ENCODE measurements at regions not wholly inside any gene's neighbourhood (a gene's known extent, or its start where the extent isn't known, plus 50 kb on each side); places are given as distances from the start of the nearest gene placed in this dataset.

DNA sequence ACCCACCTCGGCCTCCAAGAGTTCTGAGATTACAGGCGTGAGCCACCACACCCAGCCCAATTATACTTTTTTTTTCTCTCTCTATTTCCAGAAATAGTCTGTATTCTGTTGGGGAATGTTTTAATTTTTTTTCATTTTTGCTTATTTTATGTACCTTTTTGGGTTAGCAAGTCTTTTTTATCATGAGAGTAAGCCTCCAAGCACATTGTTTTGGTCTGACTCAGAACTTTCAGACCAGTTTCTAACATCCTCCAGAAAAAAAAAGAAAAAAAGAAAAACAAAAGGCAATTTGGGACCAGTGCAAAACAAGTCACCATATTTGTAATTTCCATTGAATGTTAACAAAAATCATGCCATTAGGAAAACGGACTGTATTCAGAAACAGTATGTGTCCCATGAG, 1465.5 kb downstream of the SLITRK5 start:
- no peak for TF ChIP-seq POLR2A (IDR thresholded peaks at IDR 0.05; ENCODE audit: low read depth, low read length)
- TF ChIP-seq POLR2AphosphoS5 (IDR thresholded peaks at IDR 0.05; ENCODE audit: low read depth, low read length), result no peak

Data from GM12892 (cell line).